ENCODE measurements at regions not wholly inside any gene's neighbourhood (a gene's known extent, or its start where the extent isn't known, plus 50 kb on each side); places are given as distances from the start of the nearest gene placed in this dataset.

DNA sequence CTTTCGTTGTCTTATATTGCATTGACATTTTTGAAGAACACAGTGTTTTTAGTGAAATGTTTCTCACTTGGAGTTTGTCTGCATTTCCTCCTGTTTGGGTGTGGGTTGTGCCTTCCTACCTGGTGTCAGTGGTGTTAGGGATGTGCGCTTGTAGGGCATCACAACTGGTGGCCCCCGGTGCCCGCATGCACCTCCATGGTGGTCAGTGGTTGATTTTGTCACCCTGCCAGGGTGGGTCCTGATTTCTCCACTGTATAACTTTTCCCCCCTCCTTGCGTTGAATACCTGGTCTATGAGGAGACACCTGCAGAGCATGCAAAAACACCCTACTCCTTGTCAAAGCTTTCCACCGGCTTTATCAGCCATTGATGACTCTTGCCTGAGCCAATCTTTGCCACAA, 132.9 kb downstream of the BARX1 start:
- H3K9me3 ChIP-seq (ENCODE audit: control insufficient read depth, insufficient read depth, low read length), result no peaks in the 10 kb centered on the region; the same call in 1 of the 2 replicates
- no peak for DNase-seq (ENCODE audit: low read depth, low spot score)
- no peak overlapping the region for H3K27ac ChIP-seq (ENCODE audit: low read depth, low read length)
- ChIA-PET CTCF (no interaction called here), POLR2A (no interaction called here)
- TF ChIP-seq, protein P1, sequence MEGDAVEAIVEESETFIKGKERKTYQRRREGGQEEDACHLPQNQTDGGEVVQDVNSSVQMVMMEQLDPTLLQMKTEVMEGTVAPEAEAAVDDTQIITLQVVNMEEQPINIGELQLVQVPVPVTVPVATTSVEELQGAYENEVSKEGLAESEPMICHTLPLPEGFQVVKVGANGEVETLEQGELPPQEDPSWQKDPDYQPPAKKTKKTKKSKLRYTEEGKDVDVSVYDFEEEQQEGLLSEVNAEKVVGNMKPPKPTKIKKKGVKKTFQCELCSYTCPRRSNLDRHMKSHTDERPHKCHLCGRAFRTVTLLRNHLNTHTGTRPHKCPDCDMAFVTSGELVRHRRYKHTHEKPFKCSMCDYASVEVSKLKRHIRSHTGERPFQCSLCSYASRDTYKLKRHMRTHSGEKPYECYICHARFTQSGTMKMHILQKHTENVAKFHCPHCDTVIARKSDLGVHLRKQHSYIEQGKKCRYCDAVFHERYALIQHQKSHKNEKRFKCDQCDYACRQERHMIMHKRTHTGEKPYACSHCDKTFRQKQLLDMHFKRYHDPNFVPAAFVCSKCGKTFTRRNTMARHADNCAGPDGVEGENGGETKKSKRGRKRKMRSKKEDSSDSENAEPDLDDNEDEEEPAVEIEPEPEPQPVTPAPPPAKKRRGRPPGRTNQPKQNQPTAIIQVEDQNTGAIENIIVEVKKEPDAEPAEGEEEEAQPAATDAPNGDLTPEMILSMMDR (IDR thresholded peaks at IDR 0.05; ENCODE audit: low read depth, low read length), result no peak
- peaks cover 6% of the 10 kb centered on the region for H3K27me3 ChIP-seq (ENCODE audit: control insufficient read depth, insufficient read depth, low read length)
- H3K4me3 ChIP-seq (ENCODE audit: low read depth, low read length), result no peak overlapping the region

DNA sequence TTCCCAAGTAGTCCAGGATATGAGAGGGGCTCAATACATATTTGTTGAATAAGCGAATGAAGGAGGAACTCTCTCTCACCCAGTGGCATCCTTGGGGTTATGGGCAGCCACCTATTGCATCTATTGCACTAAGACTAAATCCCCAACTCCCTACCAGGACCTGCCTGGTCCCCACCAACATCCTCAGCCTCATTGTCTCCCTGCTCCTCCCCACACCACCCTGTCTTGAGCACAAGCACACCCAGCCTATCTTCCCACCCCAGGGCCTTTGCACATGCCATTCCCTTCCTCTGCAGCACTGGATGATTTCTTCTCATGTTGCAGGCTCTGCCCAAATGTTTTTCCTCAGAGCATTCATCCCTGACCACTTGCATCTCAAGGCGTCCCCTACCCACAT, 133.8 kb downstream of the BARX1 start:
- ChIA-PET POLR2A (no interaction called here), CTCF (no interaction called here)
- DNase-seq (ENCODE audit: low read depth, low spot score), result no peak
- Histone ChIP-seq H3K27me3 (ENCODE audit: control insufficient read depth, insufficient read depth, low read length) (peaks cover 6% of the 10 kb centered on the region), H3K9me3 (ENCODE audit: control insufficient read depth, insufficient read depth, low read length) (no peaks in the 10 kb centered on the region; the same call in 1 of the 2 replicates), H3K4me3 (ENCODE audit: low read depth, low read length) (no peak overlapping the region), H3K27ac (ENCODE audit: low read depth, low read length) (no peak overlapping the region)
- TF ChIP-seq, protein P1 (IDR thresholded peaks at IDR 0.05; ENCODE audit: low read depth, low read length), result no peak

DNA sequence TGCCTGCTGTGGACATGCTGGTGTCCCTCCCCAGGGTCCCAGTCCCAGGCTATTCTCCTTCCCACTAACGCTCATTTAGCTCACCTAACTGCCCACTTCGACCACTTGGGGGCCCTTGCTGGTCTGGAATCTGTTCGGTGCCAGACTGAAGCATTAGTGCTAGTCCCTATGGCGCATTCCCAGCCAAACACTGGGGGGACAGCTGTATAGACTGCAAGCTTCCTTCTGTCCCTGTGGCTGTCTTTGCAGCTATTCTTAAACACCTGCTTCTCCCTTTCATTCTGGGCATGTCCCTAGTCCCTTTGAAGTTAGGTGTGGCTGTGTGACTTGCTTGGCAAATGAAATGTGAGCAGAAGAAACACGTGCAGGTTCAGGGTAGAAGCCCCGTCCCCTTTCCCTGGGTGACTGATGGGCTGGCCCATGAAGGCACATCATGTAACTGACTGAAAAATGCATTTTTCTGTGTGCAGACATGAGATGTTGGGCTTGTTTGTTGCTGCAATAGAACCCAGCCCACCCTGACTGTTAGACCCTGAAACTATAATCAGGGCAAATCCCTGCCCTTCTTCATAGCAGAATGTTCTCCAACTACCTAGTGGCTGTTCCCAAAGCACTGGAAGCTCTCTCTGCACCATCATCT, 134.4 kb downstream of the BARX1 start:
- no peaks in the 10 kb centered on the region; the same call in 1 of the 2 replicates for H3K9me3 ChIP-seq (ENCODE audit: control insufficient read depth, insufficient read depth, low read length)
- CTCF ChIA-PET, result no interaction called here
- POLR2A ChIA-PET, result no interaction called here
- TF ChIP-seq, protein P1 (IDR thresholded peaks at IDR 0.05; ENCODE audit: low read depth, low read length), result no peak
- no peak overlapping the region for H3K4me3 ChIP-seq (ENCODE audit: low read depth, low read length)
- no peak for DNase-seq (ENCODE audit: low read depth, low spot score)
- H3K27ac ChIP-seq (ENCODE audit: low read depth, low read length), result no peak overlapping the region
- H3K27me3 ChIP-seq (ENCODE audit: control insufficient read depth, insufficient read depth, low read length), result peaks cover 6% of the 10 kb centered on the region

DNA sequence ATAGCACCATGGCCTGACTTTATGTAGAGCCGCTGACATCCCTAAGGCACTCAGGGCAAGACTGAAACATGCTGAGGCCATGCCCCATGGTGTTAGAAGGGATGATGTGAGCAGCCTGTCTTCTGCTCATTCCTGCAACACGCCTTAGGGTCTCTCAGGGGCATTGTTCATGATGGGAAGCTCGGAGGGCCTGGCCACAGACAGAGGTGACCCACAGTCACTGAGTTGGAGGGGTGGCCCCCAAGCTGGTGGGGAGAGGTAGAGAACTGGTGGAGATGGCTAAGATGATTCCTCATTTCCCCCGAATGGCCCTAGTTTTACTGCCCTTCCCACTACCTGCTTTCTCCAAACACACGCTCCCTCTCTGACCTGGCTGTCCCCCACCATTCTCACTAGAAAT, 135.2 kb downstream of the BARX1 start:
- TF ChIP-seq, protein P1 (IDR thresholded peaks at IDR 0.05; ENCODE audit: low read depth, low read length), result no peak
- no peaks in the 10 kb centered on the region for H3K9me3 ChIP-seq (ENCODE audit: control insufficient read depth, insufficient read depth, low read length)
- peaks cover 6% of the 10 kb centered on the region for H3K27me3 ChIP-seq (ENCODE audit: control insufficient read depth, insufficient read depth, low read length)
- no peak for DNase-seq (ENCODE audit: low read depth, low spot score)
- CTCF ChIA-PET, result no interaction called here
- POLR2A ChIA-PET, result no interaction called here
- H3K27ac ChIP-seq (ENCODE audit: low read depth, low read length), result no peak overlapping the region
- no peak overlapping the region for H3K4me3 ChIP-seq (ENCODE audit: low read depth, low read length)

DNA sequence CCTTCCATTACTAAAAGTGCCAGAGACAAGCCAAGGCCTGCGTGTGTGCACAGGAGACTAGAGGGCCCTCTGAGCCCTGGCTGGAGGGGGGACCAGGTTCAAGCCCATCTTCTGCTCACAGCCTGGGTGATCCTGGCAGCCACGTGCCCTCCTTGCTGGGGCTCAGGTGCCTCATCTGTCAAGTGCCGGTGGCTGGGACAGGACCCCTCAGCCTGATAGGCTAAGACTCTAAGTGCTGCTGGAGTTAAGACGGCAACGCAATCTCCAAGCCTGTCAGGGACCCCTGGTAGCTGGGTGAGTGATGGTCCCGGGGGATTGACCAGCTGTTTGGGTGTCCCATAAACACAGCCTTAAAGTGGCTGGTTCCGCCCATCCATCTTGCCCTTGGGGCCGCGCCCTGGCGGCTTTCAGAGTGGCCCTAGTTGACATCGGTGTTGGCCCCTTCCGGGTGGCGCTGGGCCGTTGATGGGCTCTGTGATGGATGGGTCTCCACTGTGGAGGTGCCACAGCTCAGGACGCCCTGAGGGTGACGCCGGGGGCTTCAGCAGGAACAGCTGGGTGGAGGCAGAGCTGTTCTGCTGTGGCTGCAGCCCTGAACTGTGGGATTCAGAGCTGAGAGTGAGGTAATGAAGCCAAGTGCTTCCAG, 136.2 kb downstream of the BARX1 start:
- POLR2A ChIA-PET, result no interaction called here
- H3K4me3 ChIP-seq (ENCODE audit: low read depth, low read length), result no peak overlapping the region
- H3K27me3 ChIP-seq (ENCODE audit: control insufficient read depth, insufficient read depth, low read length), result peaks cover 6% of the 10 kb centered on the region
- TF ChIP-seq, protein P1 (IDR thresholded peaks at IDR 0.05; ENCODE audit: low read depth, low read length), result no peak
- DNase-seq (ENCODE audit: low read depth, low spot score), result no peak
- CTCF ChIA-PET, result interaction anchor here (0.9 kb wide), 1 partner anchor 9 kb away, joined by 4 read pairs; no protein-coding TSS in a partner anchor
- no peak overlapping the region for H3K27ac ChIP-seq (ENCODE audit: low read depth, low read length)
- H3K9me3 ChIP-seq (ENCODE audit: control insufficient read depth, insufficient read depth, low read length), result no peaks in the 10 kb centered on the region

Data from AG04450 (cell line).